GM23248 (cell line): ENCODE measurements at regions not wholly inside any gene's neighbourhood (a gene's known extent, or its start where the extent isn't known, plus 50 kb on each side); places are given as distances from the start of the nearest gene placed in this dataset.

ENCODE experiments used
- EZH2 ChIP-seq: fragments of 200-600 bp; sonication (generic); IDR thresholded peaks from 2 replicates; pipeline ENCODE4 v1.6.1; 2018; ENCODE audit warnings: antibody characterized with exemption, mild to moderate bottlenecking; ENCODE audit not compliant: insufficient read depth, poor library complexity, severe bottlenecking
- EZH2phosphoT487 ChIP-seq: fragments of 200-600 bp; sonication (generic); IDR thresholded peaks from 2 replicates; pipeline ENCODE4 v1.6.1; 2018; ENCODE audit warnings: antibody characterized with exemption, moderate library complexity, mild to moderate bottlenecking, low read depth; ENCODE audit not compliant: insufficient read depth

DNA sequence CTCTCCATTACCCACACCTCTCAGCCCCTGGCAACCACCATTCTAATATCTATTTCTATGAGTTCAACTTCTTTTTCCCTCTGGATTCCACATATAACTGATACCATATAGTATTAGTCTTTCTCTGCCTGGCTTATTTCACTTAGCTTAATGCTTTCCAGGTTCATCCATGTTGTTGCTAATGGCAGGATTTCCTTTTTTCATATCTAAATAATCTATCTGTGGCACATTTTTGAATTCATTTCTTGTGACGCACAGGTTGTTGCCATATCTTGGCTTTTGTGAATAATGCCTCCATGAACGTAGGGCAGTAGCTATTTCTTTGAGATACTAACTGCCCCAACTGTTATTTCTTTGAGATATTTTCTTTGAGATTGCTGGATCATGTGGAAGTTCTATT, 235.6 kb downstream of the SPRY2 start:
- TF ChIP-seq EZH2 (no peak), EZH2phosphoT487 (no peak)
